HEK293 (cell line): ENCODE measurements at regions not wholly inside any gene's neighbourhood (a gene's known extent, or its start where the extent isn't known, plus 50 kb on each side); places are given as distances from the start of the nearest gene placed in this dataset.

Experiments used
- CTCF ChIA-PET: fragments of 350-600 bp; formaldehyde crosslinking; extraction: SDS; loops from one replicate; lab custom pipeline; 2021; ENCODE audit warnings: antibody characterized with exemption; lab: Yijun Ruan, JAX
- POLR2A ChIA-PET: fragments of 300-600 bp; formaldehyde crosslinking; extraction: SDS; loops from one replicate; lab custom pipeline; 2020; ENCODE audit warnings: antibody characterized with exemption, inconsistent platforms; lab: Yijun Ruan, JAX
- H3K27ac ChIP-seq: fragments of 200-500 bp; sonication (Bioruptor generic); 2 replicates; pipeline ENCODE4 v1.5.1; 2014; ENCODE audit warnings: low read depth, low read length, control low read depth, inconsistent platforms; ENCODE audit errors: extremely low read depth
- H3K36me3 ChIP-seq, 2 experiments: fragments of 200-500 bp in 1 of 2; sonication (Bioruptor generic) in 1 of 2; 1 replicate in 1 of 2; 2 replicates in 1 of 2; pipeline ENCODE4 v1.5.1; 2014 to 2017; ENCODE audit warnings: inconsistent platforms in 2 of 2, low read length in 2 of 2; ENCODE audit not compliant: control insufficient read depth in 2 of 2, insufficient read depth in 1 of 2
- H3K4me1 ChIP-seq: fragments of 200-500 bp; sonication (Bioruptor generic); 2 replicates; pipeline ENCODE4 v1.5.1; 2014; ENCODE audit warnings: mild to moderate bottlenecking, low read length, inconsistent platforms; ENCODE audit not compliant: control insufficient read depth, insufficient read depth
- H3K4me3 ChIP-seq: 2 replicates; pipeline ENCODE4 v1.5.1; 2011; ENCODE audit warnings: low read depth, mild to moderate bottlenecking, control low read depth, low read length, moderate library complexity
- H3K9me3 ChIP-seq: fragments of 200-500 bp; sonication (Bioruptor generic); 2 replicates; pipeline ENCODE4 v1.5.1; 2014; ENCODE audit warnings: low read depth, low read length, inconsistent platforms; ENCODE audit not compliant: control insufficient read depth, insufficient read depth
- EGR2 ChIP-seq: fragments of 450-650 bp; formaldehyde crosslinking; IDR thresholded peaks from 2 replicates; pipeline ENCODE4 v1.5.1; 2016; ENCODE audit warnings: low read depth, missing biosample characterization, missing genetic modification characterization
- KLF10 ChIP-seq: fragments of 450-650 bp; IDR thresholded peaks from 2 replicates; pipeline ENCODE4 v1.5.1; 2018; ENCODE audit warnings: missing biosample characterization, mild to moderate bottlenecking, missing genetic modification characterization
- KLF8 ChIP-seq: fragments of 450-650 bp; formaldehyde crosslinking; IDR thresholded peaks from 2 replicates; pipeline ENCODE4 v1.5.1; 2016; ENCODE audit warnings: missing biosample characterization, missing genetic modification characterization
- SP3 ChIP-seq: fragments of 450-650 bp; formaldehyde crosslinking; IDR thresholded peaks from 2 replicates; pipeline ENCODE4 v1.5.1; 2016; ENCODE audit warnings: missing biosample characterization, missing genetic modification characterization
- ZNF214 ChIP-seq: fragments of 450-650 bp; formaldehyde crosslinking; IDR thresholded peaks from 2 replicates; pipeline ENCODE4 v1.5.1; 2017; ENCODE audit warnings: missing biosample characterization, mild to moderate bottlenecking, missing genetic modification characterization, borderline replicate concordance
- ZNF292 ChIP-seq: fragments of 450-650 bp; formaldehyde crosslinking; IDR thresholded peaks from 2 replicates; pipeline ENCODE4 v1.5.1; 2016; ENCODE audit warnings: low read depth, missing biosample characterization, missing genetic modification characterization, borderline replicate concordance
- ZNF548 ChIP-seq: fragments of 450-650 bp; formaldehyde crosslinking; IDR thresholded peaks from 2 replicates; pipeline ENCODE4 v1.5.1; 2016; ENCODE audit warnings: missing biosample characterization, missing genetic modification characterization
- ZNF621 ChIP-seq: fragments of 450-650 bp; formaldehyde crosslinking; IDR thresholded peaks from 2 replicates; pipeline ENCODE4 v1.5.1; 2017; ENCODE audit warnings: missing biosample characterization, missing genetic modification characterization
- ZNF658 ChIP-seq: fragments of 450-650 bp; formaldehyde crosslinking; IDR thresholded peaks from 2 replicates; pipeline ENCODE4; 2016; ENCODE audit warnings: missing biosample characterization, missing genetic modification characterization
- TF ChIP-seq, protein P1 (sequence below): fragments of 450-650 bp; formaldehyde crosslinking; IDR thresholded peaks from 2 replicates; pipeline ENCODE4 v1.5.1; 2016; ENCODE audit warnings: missing biosample characterization, missing genetic modification characterization
- TF ChIP-seq, protein P2 (sequence below): fragments of 450-650 bp; formaldehyde crosslinking; IDR thresholded peaks from 2 replicates; pipeline ENCODE4 v1.5.1; 2016; ENCODE audit warnings: missing biosample characterization, missing genetic modification characterization
- TF ChIP-seq, protein P3 (sequence below): fragments of 450-650 bp; formaldehyde crosslinking; IDR thresholded peaks from 2 replicates; pipeline ENCODE4 v1.5.1; 2017; ENCODE audit warnings: missing biosample characterization, missing genetic modification characterization
- TF ChIP-seq, protein P4 (sequence below): fragments of 450-650 bp; formaldehyde crosslinking; IDR thresholded peaks from 2 replicates; pipeline ENCODE4 v1.5.1; 2016; ENCODE audit warnings: missing biosample characterization, missing genetic modification characterization
- TF ChIP-seq, protein P5 (sequence below): fragments of 450-650 bp; formaldehyde crosslinking; IDR thresholded peaks from 2 replicates; pipeline ENCODE4 v1.5.1; 2016; ENCODE audit warnings: missing biosample characterization, missing genetic modification characterization
- TF ChIP-seq, protein P6 (sequence below): fragments of 450-650 bp; formaldehyde crosslinking; IDR thresholded peaks from 2 replicates; pipeline ENCODE4 v1.5.1; 2016; ENCODE audit warnings: missing biosample characterization, missing genetic modification characterization
- TF ChIP-seq, protein P7 (sequence below): fragments of 450-650 bp; formaldehyde crosslinking; IDR thresholded peaks from 2 replicates; pipeline ENCODE4 v1.5.1; 2016; ENCODE audit warnings: missing biosample characterization, missing genetic modification characterization
- TF ChIP-seq, protein P8 (sequence below): fragments of 450-650 bp; formaldehyde crosslinking; IDR thresholded peaks from 2 replicates; pipeline ENCODE4 v1.5.1; 2017; ENCODE audit warnings: missing biosample characterization, missing genetic modification characterization

DNA sequence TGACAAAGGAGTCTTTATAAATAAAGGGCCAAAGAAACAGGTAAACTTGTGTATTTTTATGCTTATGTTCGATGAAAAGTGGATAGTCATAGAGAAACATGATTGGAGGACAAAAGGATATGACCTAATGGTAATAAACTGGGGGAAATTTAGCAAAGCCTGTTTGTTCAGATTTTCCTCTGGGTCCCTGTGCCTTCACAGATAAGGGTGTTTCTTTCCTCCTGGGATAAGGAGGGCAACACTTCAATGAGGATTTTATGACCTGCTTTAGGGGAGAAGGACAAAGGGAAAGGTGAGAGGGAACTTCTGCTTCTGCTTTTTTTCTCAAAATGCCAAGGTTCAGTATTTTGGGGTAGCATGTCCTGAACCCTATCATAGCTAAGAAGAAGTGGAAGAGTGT lies 531.3 kb upstream of the ALCAM start:
- no peak overlapping the region for H3K4me3 ChIP-seq
- no peak overlapping the region for H3K27ac ChIP-seq
- no peaks in the 10 kb centered on the region for H3K9me3 ChIP-seq
- TF ChIP-seq ZNF658 (tag by site-specific recombination) (no peak), EGR2 (tag by site-specific recombination) (no peak)
- no peaks in the 10 kb centered on the region for H3K4me1 ChIP-seq
- POLR2A ChIA-PET: no interaction called here
- CTCF ChIA-PET: no interaction called here
- no peaks in the 10 kb centered on the region for H3K36me3 ChIP-seq

DNA sequence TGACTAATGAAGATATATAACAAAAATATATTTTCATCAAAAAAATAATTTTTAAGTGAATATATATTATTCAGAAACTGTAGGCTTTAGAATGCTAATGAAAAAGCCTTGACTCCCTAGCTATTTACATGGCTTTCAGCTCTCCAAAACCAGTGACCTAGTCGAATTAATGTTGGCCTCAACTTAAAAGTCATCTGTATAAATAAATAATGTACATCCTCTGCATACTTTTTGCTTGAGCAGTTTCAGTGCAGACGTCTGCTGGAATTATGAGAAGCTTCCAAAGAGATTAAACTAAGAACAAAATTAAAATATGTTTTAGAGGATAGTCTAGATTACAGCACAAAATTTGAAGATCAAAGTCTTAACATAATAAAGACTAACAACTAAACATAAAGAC lies 520.4 kb upstream of the ALCAM start:
- CTCF ChIA-PET: no interaction called here
- TF ChIP-seq ZNF548 (tag by site-specific recombination): no peak
- TF ChIP-seq, protein P1, sequence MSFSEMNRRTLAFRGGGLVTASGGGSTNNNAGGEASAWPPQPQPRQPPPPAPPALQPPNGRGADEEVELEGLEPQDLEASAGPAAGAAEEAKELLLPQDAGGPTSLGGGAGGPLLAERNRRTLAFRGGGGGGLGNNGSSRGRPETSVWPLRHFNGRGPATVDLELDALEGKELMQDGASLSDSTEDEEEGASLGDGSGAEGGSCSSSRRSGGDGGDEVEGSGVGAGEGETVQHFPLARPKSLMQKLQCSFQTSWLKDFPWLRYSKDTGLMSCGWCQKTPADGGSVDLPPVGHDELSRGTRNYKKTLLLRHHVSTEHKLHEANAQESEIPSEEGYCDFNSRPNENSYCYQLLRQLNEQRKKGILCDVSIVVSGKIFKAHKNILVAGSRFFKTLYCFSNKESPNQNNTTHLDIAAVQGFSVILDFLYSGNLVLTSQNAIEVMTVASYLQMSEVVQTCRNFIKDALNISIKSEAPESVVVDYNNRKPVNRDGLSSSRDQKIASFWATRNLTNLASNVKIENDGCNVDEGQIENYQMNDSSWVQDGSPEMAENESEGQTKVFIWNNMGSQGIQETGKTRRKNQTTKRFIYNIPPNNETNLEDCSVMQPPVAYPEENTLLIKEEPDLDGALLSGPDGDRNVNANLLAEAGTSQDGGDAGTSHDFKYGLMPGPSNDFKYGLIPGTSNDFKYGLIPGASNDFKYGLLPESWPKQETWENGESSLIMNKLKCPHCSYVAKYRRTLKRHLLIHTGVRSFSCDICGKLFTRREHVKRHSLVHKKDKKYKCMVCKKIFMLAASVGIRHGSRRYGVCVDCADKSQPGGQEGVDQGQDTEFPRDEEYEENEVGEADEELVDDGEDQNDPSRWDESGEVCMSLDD (tag by site-specific recombination): no peak
- no peak for TF ChIP-seq KLF10 (tag by site-specific recombination)
- TF ChIP-seq, protein P2, sequence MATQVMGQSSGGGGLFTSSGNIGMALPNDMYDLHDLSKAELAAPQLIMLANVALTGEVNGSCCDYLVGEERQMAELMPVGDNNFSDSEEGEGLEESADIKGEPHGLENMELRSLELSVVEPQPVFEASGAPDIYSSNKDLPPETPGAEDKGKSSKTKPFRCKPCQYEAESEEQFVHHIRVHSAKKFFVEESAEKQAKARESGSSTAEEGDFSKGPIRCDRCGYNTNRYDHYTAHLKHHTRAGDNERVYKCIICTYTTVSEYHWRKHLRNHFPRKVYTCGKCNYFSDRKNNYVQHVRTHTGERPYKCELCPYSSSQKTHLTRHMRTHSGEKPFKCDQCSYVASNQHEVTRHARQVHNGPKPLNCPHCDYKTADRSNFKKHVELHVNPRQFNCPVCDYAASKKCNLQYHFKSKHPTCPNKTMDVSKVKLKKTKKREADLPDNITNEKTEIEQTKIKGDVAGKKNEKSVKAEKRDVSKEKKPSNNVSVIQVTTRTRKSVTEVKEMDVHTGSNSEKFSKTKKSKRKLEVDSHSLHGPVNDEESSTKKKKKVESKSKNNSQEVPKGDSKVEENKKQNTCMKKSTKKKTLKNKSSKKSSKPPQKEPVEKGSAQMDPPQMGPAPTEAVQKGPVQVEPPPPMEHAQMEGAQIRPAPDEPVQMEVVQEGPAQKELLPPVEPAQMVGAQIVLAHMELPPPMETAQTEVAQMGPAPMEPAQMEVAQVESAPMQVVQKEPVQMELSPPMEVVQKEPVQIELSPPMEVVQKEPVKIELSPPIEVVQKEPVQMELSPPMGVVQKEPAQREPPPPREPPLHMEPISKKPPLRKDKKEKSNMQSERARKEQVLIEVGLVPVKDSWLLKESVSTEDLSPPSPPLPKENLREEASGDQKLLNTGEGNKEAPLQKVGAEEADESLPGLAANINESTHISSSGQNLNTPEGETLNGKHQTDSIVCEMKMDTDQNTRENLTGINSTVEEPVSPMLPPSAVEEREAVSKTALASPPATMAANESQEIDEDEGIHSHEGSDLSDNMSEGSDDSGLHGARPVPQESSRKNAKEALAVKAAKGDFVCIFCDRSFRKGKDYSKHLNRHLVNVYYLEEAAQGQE (tag by site-specific recombination): no peak
- no peak for TF ChIP-seq KLF8 (tag by site-specific recombination)
- TF ChIP-seq ZNF292 (tag by site-specific recombination): no peak
- TF ChIP-seq SP3: no peak
- TF ChIP-seq, protein P3, sequence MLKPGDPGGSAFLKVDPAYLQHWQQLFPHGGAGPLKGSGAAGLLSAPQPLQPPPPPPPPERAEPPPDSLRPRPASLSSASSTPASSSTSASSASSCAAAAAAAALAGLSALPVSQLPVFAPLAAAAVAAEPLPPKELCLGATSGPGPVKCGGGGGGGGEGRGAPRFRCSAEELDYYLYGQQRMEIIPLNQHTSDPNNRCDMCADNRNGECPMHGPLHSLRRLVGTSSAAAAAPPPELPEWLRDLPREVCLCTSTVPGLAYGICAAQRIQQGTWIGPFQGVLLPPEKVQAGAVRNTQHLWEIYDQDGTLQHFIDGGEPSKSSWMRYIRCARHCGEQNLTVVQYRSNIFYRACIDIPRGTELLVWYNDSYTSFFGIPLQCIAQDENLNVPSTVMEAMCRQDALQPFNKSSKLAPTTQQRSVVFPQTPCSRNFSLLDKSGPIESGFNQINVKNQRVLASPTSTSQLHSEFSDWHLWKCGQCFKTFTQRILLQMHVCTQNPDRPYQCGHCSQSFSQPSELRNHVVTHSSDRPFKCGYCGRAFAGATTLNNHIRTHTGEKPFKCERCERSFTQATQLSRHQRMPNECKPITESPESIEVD (tag by site-specific recombination): no peak
- TF ChIP-seq ZNF214 (tag by site-specific recombination): no peak
- TF ChIP-seq, protein P4, sequence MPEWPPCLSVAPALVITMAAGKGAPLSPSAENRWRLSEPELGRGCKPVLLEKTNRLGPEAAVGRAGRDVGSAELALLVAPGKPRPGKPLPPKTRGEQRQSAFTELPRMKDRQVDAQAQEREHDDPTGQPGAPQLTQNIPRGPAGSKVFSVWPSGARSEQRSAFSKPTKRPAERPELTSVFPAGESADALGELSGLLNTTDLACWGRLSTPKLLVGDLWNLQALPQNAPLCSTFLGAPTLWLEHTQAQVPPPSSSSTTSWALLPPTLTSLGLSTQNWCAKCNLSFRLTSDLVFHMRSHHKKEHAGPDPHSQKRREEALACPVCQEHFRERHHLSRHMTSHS (tag by site-specific recombination): no peak
- TF ChIP-seq, protein P5, sequence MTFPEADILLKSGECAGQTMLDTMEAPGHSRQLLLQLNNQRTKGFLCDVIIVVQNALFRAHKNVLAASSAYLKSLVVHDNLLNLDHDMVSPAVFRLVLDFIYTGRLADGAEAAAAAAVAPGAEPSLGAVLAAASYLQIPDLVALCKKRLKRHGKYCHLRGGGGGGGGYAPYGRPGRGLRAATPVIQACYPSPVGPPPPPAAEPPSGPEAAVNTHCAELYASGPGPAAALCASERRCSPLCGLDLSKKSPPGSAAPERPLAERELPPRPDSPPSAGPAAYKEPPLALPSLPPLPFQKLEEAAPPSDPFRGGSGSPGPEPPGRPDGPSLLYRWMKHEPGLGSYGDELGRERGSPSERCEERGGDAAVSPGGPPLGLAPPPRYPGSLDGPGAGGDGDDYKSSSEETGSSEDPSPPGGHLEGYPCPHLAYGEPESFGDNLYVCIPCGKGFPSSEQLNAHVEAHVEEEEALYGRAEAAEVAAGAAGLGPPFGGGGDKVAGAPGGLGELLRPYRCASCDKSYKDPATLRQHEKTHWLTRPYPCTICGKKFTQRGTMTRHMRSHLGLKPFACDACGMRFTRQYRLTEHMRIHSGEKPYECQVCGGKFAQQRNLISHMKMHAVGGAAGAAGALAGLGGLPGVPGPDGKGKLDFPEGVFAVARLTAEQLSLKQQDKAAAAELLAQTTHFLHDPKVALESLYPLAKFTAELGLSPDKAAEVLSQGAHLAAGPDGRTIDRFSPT (tag by site-specific recombination): no peak
- TF ChIP-seq ZNF621 (tag by site-specific recombination): no peak
- TF ChIP-seq, protein P6, sequence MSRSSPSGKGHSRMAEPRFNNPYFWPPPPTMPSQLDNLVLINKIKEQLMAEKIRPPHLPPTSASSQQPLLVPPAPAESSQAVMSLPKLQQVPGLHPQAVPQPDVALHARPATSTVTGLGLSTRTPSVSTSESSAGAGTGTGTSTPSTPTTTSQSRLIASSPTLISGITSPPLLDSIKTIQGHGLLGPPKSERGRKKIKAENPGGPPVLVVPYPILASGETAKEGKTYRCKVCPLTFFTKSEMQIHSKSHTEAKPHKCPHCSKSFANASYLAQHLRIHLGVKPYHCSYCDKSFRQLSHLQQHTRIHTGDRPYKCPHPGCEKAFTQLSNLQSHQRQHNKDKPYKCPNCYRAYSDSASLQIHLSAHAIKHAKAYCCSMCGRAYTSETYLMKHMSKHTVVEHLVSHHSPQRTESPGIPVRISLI (tag by site-specific recombination): no peak
- TF ChIP-seq, protein P7, sequence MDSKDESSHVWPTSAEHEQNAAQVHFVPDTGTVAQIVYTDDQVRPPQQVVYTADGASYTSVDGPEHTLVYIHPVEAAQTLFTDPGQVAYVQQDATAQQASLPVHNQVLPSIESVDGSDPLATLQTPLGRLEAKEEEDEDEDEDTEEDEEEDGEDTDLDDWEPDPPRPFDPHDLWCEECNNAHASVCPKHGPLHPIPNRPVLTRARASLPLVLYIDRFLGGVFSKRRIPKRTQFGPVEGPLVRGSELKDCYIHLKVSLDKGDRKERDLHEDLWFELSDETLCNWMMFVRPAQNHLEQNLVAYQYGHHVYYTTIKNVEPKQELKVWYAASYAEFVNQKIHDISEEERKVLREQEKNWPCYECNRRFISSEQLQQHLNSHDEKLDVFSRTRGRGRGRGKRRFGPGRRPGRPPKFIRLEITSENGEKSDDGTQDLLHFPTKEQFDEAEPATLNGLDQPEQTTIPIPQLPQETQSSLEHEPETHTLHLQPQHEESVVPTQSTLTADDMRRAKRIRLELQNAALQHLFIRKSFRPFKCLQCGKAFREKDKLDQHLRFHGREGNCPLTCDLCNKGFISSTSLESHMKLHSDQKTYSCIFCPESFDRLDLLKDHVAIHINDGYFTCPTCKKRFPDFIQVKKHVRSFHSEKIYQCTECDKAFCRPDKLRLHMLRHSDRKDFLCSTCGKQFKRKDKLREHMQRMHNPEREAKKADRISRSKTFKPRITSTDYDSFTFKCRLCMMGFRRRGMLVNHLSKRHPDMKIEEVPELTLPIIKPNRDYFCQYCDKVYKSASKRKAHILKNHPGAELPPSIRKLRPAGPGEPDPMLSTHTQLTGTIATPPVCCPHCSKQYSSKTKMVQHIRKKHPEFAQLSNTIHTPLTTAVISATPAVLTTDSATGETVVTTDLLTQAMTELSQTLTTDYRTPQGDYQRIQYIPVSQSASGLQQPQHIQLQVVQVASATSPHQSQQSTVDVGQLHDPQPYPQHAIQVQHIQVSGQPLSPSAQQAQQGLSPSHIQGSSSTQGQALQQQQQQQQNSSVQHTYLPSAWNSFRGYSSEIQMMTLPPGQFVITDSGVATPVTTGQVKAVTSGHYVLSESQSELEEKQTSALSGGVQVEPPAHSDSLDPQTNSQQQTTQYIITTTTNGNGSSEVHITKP: no peak
- TF ChIP-seq, protein P8, sequence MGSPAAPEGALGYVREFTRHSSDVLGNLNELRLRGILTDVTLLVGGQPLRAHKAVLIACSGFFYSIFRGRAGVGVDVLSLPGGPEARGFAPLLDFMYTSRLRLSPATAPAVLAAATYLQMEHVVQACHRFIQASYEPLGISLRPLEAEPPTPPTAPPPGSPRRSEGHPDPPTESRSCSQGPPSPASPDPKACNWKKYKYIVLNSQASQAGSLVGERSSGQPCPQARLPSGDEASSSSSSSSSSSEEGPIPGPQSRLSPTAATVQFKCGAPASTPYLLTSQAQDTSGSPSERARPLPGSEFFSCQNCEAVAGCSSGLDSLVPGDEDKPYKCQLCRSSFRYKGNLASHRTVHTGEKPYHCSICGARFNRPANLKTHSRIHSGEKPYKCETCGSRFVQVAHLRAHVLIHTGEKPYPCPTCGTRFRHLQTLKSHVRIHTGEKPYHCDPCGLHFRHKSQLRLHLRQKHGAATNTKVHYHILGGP (tag by site-specific recombination): no peak
- TF ChIP-seq, all 188 proteins: peak for 0
- Histone ChIP-seq H3K9me3 (no peaks in the 10 kb centered on the region), H3K27ac (no peak overlapping the region), H3K4me3 (no peak overlapping the region), H3K36me3 (no peaks in the 10 kb centered on the region), H3K4me1 (no peaks in the 10 kb centered on the region)
- POLR2A ChIA-PET: no interaction called here
